ENCODE measurements at regions not wholly inside any gene's neighbourhood (a gene's known extent, or its start where the extent isn't known, plus 50 kb on each side); places are given as distances from the start of the nearest gene placed in this dataset.

- BruUV-seq (replicated peaks): no TSS peak
- ChIA-PET CTCF (no interaction called here), POLR2A (ENCODE audit: unreplicated experiment) (no interaction called here)
- Histone ChIP-seq H2AFZ (replicated peaks; ENCODE audit: low read length, poor library complexity) (no peak overlapping the region), H3K9me1 (ENCODE audit: insufficient read depth, low read length) (no peaks in the 10 kb centered on the region), H4K20me1 (ENCODE audit: insufficient read depth, low read length) (no peaks in the 10 kb centered on the region), H3K4me3 (ENCODE audit: insufficient read depth, low read depth, low read length) (no peak overlapping the region), H2BK20ac (ENCODE audit: low read depth, low read length) (no peak overlapping the region), H3K36me3 (ENCODE audit: control insufficient read depth, insufficient read depth, low read length) (no peaks in the 10 kb centered on the region), H2AK9ac (replicated peaks; ENCODE audit: low read depth, low read length, poor library complexity) (no peak overlapping the region), H3K14ac (replicated peaks; ENCODE audit: low read depth, low read length) (no peak overlapping the region), H4K91ac (ENCODE audit: insufficient read depth, low read depth, low read length) (no peak overlapping the region), H3K18ac (ENCODE audit: low read depth, low read length) (no peak overlapping the region), H2BK120ac (ENCODE audit: low read depth, low read length) (no peak overlapping the region), H3K9me3 (ENCODE audit: control insufficient read depth, insufficient read depth, low read length) (no peaks in the 10 kb centered on the region), H3K56ac (ENCODE audit: extremely low read depth, insufficient read depth, low read length) (no peak overlapping the region), H3K4me1 (ENCODE audit: control insufficient read depth, insufficient read depth, low read length) (no peaks in the 10 kb centered on the region), H3K23ac (ENCODE audit: low read depth, low read length) (no peak overlapping the region), H4K8ac (ENCODE audit: low read depth in 2 of 2, low read length in 2 of 2) (no peak overlapping the region), H3K27ac (ENCODE audit: insufficient read depth, low read length) (no peak overlapping the region), H3K4ac (ENCODE audit: low read depth, low read length) (no peak overlapping the region), H2BK15ac (ENCODE audit: low read depth, low read length) (no peak overlapping the region), H2AK5ac (ENCODE audit: low read depth, low read length) (no peak overlapping the region), H4K5ac (ENCODE audit: low read depth, low read length) (no peak overlapping the region), H3K79me1 (ENCODE audit: low read depth in 1 of 2, low read length in 2 of 2) (no peaks in the 10 kb centered on the region), H3K9ac (ENCODE audit: low read depth, low read length) (no peak overlapping the region), H3K27me3 (ENCODE audit: control insufficient read depth, insufficient read depth, low read length) (no peaks in the 10 kb centered on the region), H3K4me2 (ENCODE audit: low read depth, low read length) (no peak overlapping the region), H2BK5ac (ENCODE audit: low read depth, low read length, poor library complexity, severe bottlenecking) (no peak overlapping the region)
- intact Hi-C loops (cut with micrococcal nuclease): loop anchor here (10.0 kb wide), 1 partner anchor 454 kb away; no protein-coding TSS in a partner anchor
- in situ Hi-C loops (cut with MboI; ENCODE audit: low sequenced_read_pairs): loop anchor here (25.0 kb wide), 1 partner anchor 732 kb away; no protein-coding TSS in a partner anchor
- TF ChIP-seq CTCF (conservative IDR thresholded peaks at IDR 0.05; ENCODE audit: low read depth, low read length): no peak
- TF ChIP-seq RCOR1 (IDR thresholded peaks at IDR 0.05; ENCODE audit: insufficient replicate concordance, low read length): no peak
- no peak for TF ChIP-seq RAD21 (IDR thresholded peaks at IDR 0.05; ENCODE audit: low read length)
- TF ChIP-seq RFX5 (IDR thresholded peaks at IDR 0.05; ENCODE audit: low read depth, low read length): no peak
- DNase-seq (no peak), ATAC-seq (ENCODE audit: low read depth) (no peak)
- WGBS, 2 experiments (ENCODE audit: extremely low coverage in 2 of 2, insufficient read length in 1 of 2): no CpG with 5 or more reads among the region's 1 CpG
- dilution Hi-C loops (cut with HindIII; ENCODE audit: low sequenced_read_pairs, unreplicated experiment): no loop called here
These were observed 220.3 kb downstream of the STK31 start for GRCh38 chr7:23930312-23930711.

Data from IMR-90 (cell line).